C4-2B (cell line): ENCODE measurements at regions not wholly inside any gene's neighbourhood (a gene's known extent, or its start where the extent isn't known, plus 50 kb on each side); places are given as distances from the start of the nearest gene placed in this dataset.

Source experiments
- ZFX ChIP-seq: fragments of 450-650 bp; IDR thresholded peaks from 2 replicates; pipeline ENCODE4 v1.6.1; 2017
- TF ChIP-seq, protein P1 (sequence below): fragments of 450-650 bp; conservative IDR thresholded peaks from 2 replicates; pipeline ENCODE4 v1.5.1; 2017; ENCODE audit warnings: mild to moderate bottlenecking

DNA sequence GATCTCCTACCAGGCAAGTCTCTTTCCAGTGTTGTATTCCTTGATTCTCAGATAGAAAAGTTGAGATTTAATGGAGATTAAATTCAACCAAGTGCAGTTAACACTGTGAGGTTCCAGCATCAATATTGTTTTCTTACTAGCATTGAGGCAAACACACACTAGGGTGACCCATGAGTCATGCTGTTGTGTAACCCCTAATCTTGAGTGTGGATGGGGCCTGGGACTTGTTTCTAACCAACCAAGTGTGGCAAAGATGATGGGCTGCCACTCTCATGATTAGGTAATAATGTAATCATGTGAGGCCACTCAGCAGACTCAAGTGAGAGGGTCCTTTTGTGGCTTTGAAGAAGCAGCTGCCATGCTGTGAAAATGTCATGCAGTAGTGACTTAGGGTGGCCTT is 394.2 kb downstream of the IRX2 start:
- TF ChIP-seq, protein P1, sequence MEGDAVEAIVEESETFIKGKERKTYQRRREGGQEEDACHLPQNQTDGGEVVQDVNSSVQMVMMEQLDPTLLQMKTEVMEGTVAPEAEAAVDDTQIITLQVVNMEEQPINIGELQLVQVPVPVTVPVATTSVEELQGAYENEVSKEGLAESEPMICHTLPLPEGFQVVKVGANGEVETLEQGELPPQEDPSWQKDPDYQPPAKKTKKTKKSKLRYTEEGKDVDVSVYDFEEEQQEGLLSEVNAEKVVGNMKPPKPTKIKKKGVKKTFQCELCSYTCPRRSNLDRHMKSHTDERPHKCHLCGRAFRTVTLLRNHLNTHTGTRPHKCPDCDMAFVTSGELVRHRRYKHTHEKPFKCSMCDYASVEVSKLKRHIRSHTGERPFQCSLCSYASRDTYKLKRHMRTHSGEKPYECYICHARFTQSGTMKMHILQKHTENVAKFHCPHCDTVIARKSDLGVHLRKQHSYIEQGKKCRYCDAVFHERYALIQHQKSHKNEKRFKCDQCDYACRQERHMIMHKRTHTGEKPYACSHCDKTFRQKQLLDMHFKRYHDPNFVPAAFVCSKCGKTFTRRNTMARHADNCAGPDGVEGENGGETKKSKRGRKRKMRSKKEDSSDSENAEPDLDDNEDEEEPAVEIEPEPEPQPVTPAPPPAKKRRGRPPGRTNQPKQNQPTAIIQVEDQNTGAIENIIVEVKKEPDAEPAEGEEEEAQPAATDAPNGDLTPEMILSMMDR: no peak
- no peak for TF ChIP-seq ZFX
